ENCODE measurements at regions not wholly inside any gene's neighbourhood (a gene's known extent, or its start where the extent isn't known, plus 50 kb on each side); places are given as distances from the start of the nearest gene placed in this dataset.

DNA sequence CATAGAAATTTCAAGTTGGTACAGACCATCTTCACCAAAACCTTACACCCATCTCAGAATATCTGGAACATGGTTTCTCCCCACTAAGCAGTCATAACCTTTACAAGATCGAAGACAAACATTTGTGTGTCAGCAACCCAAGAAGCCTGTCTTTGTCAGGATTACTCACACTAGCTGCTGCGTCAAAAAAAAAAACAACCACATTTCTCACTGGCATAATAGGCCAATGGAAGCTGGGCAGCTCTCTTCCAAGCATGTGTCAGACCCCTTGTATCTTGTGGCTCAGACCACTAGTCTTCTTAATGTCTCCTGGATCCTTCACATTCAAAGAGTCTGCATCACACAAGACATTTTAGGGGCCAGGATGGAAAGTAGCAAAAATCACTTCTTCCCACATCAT is 266.9 kb upstream of the IGF1R start:
- Mint-ChIP-seq H3K4me3 (no peak overlapping the region), H3K36me3 (ENCODE audit: insufficient read depth) (peaks cover 2% of the 10 kb centered on the region), H3K27ac (ENCODE audit: low read depth) (no peak overlapping the region), H3K9me3 (peaks cover 11% of the 10 kb centered on the region), H3K27me3 (peaks cover 7% of the 10 kb centered on the region), H3K4me1 (no peaks in the 10 kb centered on the region)
- ATAC-seq (replicated peaks; ENCODE audit: extremely low read depth, poor library complexity, severe bottlenecking) (no peak), DNase-seq (ENCODE audit: low spot score in 2 of 2) (no peak)

DNA sequence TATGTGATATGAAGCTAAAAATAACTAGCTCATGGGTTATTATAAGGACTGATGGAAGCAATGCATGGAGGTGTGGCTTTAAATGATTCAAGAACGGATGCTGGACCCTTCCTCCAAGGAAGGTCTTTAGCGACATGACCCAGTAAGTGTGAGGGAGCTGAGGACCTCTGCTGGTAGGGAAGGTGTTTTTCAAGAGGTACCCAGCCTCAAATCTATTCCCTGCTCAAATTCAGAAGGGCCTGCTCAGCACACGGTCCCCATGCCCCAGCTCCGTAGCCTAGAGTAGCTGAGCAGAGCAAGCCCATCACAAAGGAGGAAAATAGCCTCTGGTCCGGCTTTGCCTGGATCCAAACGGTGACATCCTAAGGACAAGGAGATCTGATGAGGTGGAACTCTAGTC is 266.2 kb upstream of the IGF1R start:
- Mint-ChIP-seq H3K4me1 (no peaks in the 10 kb centered on the region), H3K27me3 (peaks cover 7% of the 10 kb centered on the region), H3K27ac (ENCODE audit: low read depth) (no peak overlapping the region), H3K4me3 (no peak overlapping the region), H3K9me3 (peaks cover 11% of the 10 kb centered on the region), H3K36me3 (ENCODE audit: insufficient read depth) (peaks cover 2% of the 10 kb centered on the region)
- ATAC-seq (replicated peaks; ENCODE audit: extremely low read depth, poor library complexity, severe bottlenecking) (no peak), DNase-seq (ENCODE audit: low spot score in 2 of 2) (no peak)

DNA sequence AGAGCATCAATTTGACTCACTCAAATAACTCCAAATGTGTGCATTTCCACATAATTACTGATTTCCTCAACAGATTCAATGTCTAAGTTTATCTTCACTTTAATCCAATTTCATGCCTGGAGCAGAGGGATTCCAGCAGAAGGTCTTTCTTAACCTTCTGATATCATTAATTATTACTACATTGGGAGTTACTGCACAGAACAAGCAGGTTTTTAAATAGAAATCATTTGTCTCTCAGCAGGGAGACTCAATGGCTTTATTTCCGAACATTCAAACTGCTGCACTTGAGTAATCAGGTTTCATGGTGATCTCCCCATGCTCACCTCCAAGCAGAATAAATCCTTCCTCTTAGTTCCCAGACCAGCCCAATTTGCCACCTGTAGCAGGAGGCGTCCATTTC is 264.8 kb upstream of the IGF1R start:
- ATAC-seq (replicated peaks; ENCODE audit: extremely low read depth, poor library complexity, severe bottlenecking), result no peak
- H3K4me3 Mint-ChIP-seq, result no peak overlapping the region
- H3K36me3 Mint-ChIP-seq (ENCODE audit: insufficient read depth), result peaks cover 2% of the 10 kb centered on the region
- peaks cover 7% of the 10 kb centered on the region for H3K27me3 Mint-ChIP-seq
- no peaks in the 10 kb centered on the region for H3K4me1 Mint-ChIP-seq
- DNase-seq (ENCODE audit: low spot score in 2 of 2), result no peak
- no peak overlapping the region for H3K27ac Mint-ChIP-seq (ENCODE audit: low read depth)
- H3K9me3 Mint-ChIP-seq, result peaks cover 11% of the 10 kb centered on the region

DNA sequence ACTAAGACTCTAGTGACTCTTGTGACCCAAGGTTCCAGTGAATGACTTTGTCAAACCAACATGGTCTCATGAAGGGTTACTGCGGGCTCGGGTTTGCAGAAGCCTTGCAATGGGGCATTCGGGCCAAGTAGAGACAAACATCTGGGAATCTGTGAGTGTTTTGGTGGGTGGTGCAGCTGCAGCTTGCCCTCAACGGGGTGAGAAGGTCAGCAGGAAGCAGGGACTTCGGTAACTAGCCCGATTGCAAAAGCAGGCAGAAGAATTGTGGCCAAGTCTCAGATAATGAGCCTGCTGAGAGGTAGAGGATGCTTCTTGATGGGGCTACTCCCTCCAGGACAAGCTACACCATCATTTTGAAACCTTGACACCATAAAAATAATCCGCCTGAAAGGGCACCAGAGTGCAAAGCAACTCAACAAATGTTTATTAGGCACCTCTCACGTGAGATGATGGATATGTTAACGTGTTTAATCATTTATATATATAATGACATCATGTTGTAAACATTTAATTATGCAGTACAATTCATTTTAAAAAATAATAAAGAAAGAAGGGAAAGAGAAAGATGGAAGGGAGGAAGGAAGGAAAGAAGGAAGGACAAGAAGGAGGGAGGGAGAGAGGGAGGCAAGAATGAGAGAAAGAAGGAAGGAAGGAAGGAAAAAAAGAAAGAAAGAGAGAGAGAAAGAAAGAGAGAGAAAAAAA is 263.9 kb upstream of the IGF1R start:
- peaks cover 2% of the 10 kb centered on the region for H3K36me3 Mint-ChIP-seq (ENCODE audit: insufficient read depth)
- ATAC-seq (replicated peaks; ENCODE audit: extremely low read depth, poor library complexity, severe bottlenecking) (no peak), DNase-seq (ENCODE audit: low spot score in 2 of 2) (no peak)
- H3K27ac Mint-ChIP-seq (ENCODE audit: low read depth), result no peak overlapping the region
- H3K4me1 Mint-ChIP-seq, result no peaks in the 10 kb centered on the region
- H3K9me3 Mint-ChIP-seq, result peaks cover 11% of the 10 kb centered on the region
- H3K4me3 Mint-ChIP-seq, result no peak overlapping the region
- peaks cover 14% of the 10 kb centered on the region for H3K27me3 Mint-ChIP-seq

DNA sequence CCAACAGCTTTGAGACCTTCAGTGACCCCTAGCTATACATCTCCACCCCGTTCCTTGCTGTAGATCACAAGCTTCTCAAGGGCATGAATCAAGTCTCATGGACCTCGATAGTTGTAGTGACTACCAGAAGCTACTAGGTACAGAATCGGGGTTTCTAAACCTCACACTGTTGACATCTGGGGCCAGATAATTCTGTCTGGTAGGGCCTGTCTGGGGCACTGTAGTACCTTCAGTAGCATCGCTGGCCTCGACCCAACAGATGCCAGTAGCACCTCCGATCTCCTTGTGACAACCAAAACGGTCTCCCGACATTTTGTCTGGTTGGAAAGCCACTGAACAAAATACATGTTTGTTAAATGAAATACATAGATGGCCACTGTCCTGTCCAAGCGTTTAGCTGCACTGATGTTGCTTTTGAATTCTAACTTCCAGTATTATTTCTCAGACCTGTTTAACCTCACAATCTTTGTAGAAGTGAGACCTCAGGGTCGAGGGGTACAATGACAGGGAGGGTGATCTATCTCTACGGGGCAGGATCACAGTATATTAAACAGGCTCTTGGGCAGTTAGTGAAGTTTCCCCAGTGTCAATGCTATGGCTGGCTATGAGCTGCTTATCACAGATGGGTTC is 262.5 kb upstream of the IGF1R start:
- Mint-ChIP-seq H3K4me3 (no peak overlapping the region), H3K27me3 (peaks cover 16% of the 10 kb centered on the region), H3K27ac (ENCODE audit: low read depth) (no peak overlapping the region), H3K36me3 (ENCODE audit: insufficient read depth) (no peaks in the 10 kb centered on the region), H3K4me1 (no peaks in the 10 kb centered on the region), H3K9me3 (peaks cover 11% of the 10 kb centered on the region)
- ATAC-seq (replicated peaks; ENCODE audit: extremely low read depth, poor library complexity, severe bottlenecking) (no peak), DNase-seq (ENCODE audit: low spot score in 2 of 2) (no peak)

DNA sequence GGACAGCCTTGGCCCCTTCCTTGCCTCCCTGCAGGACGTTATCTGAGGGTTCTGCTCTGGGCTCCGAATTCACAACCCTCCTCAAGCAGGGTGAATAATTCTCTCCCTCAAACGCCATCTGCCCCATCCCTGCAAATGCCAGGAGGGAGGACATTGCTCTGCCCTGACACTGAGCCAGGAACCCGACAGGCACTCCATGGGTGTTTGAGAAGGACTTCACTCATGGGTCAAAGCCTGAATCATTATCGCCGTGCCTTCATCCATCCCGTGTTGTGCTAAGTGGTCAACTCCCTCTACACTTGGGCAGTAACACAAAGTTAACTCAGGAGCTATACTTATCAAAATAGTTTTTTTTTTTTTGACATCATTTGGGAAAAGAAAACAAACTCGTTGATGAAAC is 261.8 kb upstream of the IGF1R start:
- no peak overlapping the region for H3K27ac Mint-ChIP-seq (ENCODE audit: low read depth)
- H3K9me3 Mint-ChIP-seq, result peaks cover 6% of the 10 kb centered on the region
- no peaks in the 10 kb centered on the region for H3K36me3 Mint-ChIP-seq (ENCODE audit: insufficient read depth)
- peaks cover 16% of the 10 kb centered on the region for H3K27me3 Mint-ChIP-seq
- H3K4me3 Mint-ChIP-seq, result no peak overlapping the region
- H3K4me1 Mint-ChIP-seq, result no peaks in the 10 kb centered on the region
- ATAC-seq (replicated peaks; ENCODE audit: extremely low read depth, poor library complexity, severe bottlenecking) (no peak), DNase-seq (ENCODE audit: low spot score in 2 of 2) (no peak)

DNA sequence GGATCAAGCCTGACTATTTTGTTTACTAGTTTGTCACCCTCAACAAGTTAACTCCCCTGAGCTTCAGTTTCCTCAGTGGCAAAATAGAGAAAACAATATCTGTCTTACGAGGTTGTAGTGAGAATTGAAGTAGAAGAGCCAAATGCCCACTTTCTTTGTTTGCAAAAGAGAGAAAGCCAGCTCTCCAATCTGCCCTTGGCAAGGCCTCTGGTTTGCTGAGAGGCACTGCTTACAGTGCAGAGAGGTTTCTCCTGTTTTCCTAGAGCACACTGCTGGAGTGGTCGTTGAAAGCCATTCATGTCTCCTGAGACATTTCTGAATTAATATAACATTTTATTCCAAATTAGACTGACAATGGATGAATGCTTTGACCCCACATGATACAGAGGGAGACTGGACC is 260.5 kb upstream of the IGF1R start:
- Mint-ChIP-seq H3K4me3 (no peak overlapping the region), H3K9me3 (no peaks in the 10 kb centered on the region), H3K4me1 (no peaks in the 10 kb centered on the region), H3K27ac (ENCODE audit: low read depth) (no peak overlapping the region), H3K36me3 (ENCODE audit: insufficient read depth) (no peaks in the 10 kb centered on the region), H3K27me3 (peaks cover 16% of the 10 kb centered on the region)
- ATAC-seq (replicated peaks; ENCODE audit: extremely low read depth, poor library complexity, severe bottlenecking) (no peak), DNase-seq (ENCODE audit: low spot score in 2 of 2) (no peak)

DNA sequence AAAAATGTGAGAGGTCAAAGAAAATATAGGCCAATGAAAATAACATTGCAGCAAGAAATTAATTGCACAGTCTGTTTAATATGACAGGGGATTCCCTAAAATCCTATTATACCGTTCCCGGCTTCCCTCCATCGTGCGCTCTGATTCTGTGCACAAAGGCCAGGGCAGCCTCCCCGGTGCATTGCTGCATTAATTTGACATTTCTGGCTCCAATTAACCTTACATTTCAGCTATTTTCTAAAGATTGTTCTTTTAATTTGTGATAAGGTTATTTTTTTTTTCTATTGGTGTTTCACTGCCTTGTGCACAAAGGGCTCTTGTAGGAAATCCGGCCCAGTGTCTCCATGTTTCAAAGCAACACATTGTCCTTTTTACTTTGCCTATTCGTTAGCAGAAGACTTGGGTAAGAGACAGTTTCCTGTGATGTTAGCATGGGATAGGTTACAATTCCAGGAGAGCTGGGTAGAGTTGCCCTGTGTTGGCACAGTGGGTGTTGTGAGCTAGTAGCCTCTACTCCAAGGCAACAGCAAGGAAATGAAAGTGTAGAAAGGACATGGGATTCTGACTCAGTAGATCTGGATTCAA is 257.3 kb upstream of the IGF1R start:
- no peaks in the 10 kb centered on the region for H3K4me1 Mint-ChIP-seq
- H3K9me3 Mint-ChIP-seq, result no peaks in the 10 kb centered on the region
- ATAC-seq (replicated peaks; ENCODE audit: extremely low read depth, poor library complexity, severe bottlenecking) (no peak), DNase-seq (ENCODE audit: low spot score in 2 of 2) (no peak)
- H3K27ac Mint-ChIP-seq (ENCODE audit: low read depth), result no peak overlapping the region
- no peaks in the 10 kb centered on the region for H3K36me3 Mint-ChIP-seq (ENCODE audit: insufficient read depth)
- H3K4me3 Mint-ChIP-seq, result no peak overlapping the region
- H3K27me3 Mint-ChIP-seq, result peaks cover 9% of the 10 kb centered on the region

DNA sequence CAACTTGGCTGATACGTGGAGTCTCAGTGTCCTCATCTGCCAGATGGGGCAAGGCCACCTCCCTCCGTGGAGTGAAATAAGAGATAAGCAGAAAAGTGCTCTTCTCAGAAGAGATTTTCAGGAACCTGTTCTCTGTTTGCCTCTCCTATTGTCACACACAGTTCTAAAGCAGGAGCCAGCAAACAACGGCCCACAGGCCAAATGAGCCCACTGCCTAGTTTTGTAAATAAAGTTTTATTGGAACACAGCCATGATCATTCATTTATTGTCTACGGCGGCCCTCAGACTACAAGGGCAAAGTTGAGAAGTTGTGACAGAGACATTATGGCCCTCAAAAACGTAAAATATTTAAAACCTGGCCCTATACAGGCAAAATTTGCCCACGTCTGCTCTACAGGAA is 256.8 kb upstream of the IGF1R start:
- H3K27ac Mint-ChIP-seq (ENCODE audit: low read depth), result no peak overlapping the region
- ATAC-seq (replicated peaks; ENCODE audit: extremely low read depth, poor library complexity, severe bottlenecking) (no peak), DNase-seq (ENCODE audit: low spot score in 2 of 2) (no peak)
- H3K4me1 Mint-ChIP-seq, result no peaks in the 10 kb centered on the region
- no peaks in the 10 kb centered on the region for H3K36me3 Mint-ChIP-seq (ENCODE audit: insufficient read depth)
- no peak overlapping the region for H3K4me3 Mint-ChIP-seq
- H3K9me3 Mint-ChIP-seq, result no peaks in the 10 kb centered on the region
- H3K27me3 Mint-ChIP-seq, result peaks cover 9% of the 10 kb centered on the region

DNA sequence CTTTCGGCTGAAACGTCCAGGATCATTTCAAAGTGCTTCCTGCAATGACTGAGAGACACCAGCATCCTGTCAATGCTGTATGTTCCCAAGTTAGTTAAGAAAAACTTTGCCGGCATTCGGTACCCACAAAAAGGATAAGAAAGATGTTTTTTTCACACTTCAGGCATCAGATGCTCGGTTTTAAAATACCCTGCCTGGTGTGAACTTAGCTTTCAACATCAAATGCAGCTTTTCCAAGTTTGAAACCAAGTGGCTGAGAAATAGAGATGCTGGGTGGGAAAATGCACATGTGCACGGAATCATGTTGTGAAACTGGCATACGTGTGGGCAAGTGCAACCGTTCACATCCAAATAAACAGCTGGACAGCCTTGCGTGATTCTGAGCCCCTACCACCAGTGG is 254.9 kb upstream of the IGF1R start:
- Mint-ChIP-seq H3K9me3 (peaks cover under 1% of the 10 kb centered on the region), H3K4me3 (no peak overlapping the region), H3K27me3 (peaks cover 17% of the 10 kb centered on the region), H3K27ac (ENCODE audit: low read depth) (no peak overlapping the region), H3K4me1 (no peaks in the 10 kb centered on the region), H3K36me3 (ENCODE audit: insufficient read depth) (no peaks in the 10 kb centered on the region)
- ATAC-seq (replicated peaks; ENCODE audit: extremely low read depth, poor library complexity, severe bottlenecking) (no peak), DNase-seq (ENCODE audit: low spot score in 2 of 2) (no peak)

DNA sequence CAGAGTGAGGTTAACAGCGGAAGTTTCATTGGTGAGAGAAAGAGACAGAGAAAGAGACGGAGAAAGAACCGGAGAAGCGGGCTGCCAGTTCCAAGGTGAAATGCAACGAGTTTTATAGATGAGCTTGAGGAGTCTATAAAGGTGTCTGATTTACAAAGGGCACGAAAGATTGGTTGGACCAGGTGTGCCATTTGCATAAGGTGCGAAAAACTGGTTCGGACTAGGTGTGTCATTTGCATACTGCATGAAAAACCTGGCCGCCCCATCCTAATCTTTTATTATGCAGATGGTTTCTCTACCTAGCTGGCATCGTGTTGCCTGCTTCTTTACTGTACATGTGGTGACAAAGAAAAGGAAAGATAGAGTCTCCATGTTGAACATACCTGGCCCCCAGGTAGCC is 253.8 kb upstream of the IGF1R start:
- DNase-seq (ENCODE audit: low spot score in 2 of 2), result no peak
- no peaks in the 10 kb centered on the region for H3K36me3 Mint-ChIP-seq (ENCODE audit: insufficient read depth)
- H3K27me3 Mint-ChIP-seq, result peaks cover 16% of the 10 kb centered on the region
- ATAC-seq (replicated peaks; ENCODE audit: extremely low read depth, poor library complexity, severe bottlenecking), result no peak
- H3K4me1 Mint-ChIP-seq, result no peaks in the 10 kb centered on the region
- H3K9me3 Mint-ChIP-seq, result peaks cover 5% of the 10 kb centered on the region
- no peak overlapping the region for H3K4me3 Mint-ChIP-seq
- H3K27ac Mint-ChIP-seq (ENCODE audit: low read depth), result no peak overlapping the region

DNA sequence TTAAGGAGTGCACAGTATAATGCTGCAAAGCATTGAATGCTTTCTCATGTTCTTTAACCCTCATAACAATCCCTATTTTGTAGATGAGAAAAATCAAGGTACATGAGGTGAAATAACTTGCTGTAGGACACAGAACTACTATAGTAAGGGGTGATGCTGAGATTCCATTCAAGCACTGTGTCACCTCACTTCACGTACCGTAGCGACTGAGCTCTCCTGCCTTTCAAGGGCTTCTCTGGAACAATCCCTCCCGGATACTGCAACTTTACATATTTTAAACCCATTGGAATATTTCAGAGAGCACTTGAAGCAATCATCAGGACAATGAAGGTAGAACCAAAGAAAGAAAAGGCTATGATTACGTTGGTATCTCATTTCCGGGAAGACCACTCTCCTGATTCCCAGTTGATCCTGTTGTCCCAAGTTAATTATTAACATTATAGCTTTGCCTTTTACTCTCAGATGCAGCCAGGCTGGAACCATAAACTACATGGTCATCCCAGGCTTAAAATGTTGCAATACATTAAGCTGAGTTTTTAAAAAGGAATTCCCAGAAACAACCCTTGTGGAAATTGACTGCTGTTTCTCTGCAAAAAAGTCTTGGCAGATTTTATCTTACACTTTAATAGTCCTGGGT is 252.2 kb upstream of the IGF1R start:
- ATAC-seq (replicated peaks; ENCODE audit: extremely low read depth, poor library complexity, severe bottlenecking), result no peak
- Mint-ChIP-seq H3K4me1 (no peaks in the 10 kb centered on the region), H3K27me3 (peaks cover 15% of the 10 kb centered on the region), H3K27ac (ENCODE audit: low read depth) (no peak overlapping the region), H3K9me3 (peaks cover 5% of the 10 kb centered on the region), H3K4me3 (no peak overlapping the region), H3K36me3 (ENCODE audit: insufficient read depth) (no peaks in the 10 kb centered on the region)
- DNase-seq (ENCODE audit: low spot score in 2 of 2), result no peak

DNA sequence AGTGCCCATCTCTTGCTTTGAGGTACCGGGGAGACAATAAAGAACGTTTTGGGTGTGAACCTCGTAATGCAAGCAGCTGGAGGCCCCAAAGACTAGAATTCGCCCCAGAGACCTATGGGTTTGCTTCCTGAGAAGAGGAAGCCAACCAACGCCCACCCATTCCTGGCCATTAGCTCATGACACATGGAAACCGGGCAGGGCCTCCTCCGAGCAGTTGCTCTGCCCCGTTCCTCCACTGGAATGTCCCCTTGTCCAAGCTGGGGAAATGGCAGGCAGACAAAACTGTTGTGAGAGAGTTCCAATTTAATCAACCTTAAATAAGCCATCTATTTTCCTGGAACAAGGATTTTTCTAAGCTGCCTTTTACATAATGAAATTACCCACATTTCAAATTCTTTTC is 250.9 kb upstream of the IGF1R start:
- DNase-seq (ENCODE audit: low spot score in 2 of 2) (no peak), ATAC-seq (replicated peaks; ENCODE audit: extremely low read depth, poor library complexity, severe bottlenecking) (no peak)
- Mint-ChIP-seq H3K27ac (ENCODE audit: low read depth) (no peak overlapping the region), H3K36me3 (ENCODE audit: insufficient read depth) (no peaks in the 10 kb centered on the region), H3K4me3 (no peak overlapping the region), H3K9me3 (peaks cover 5% of the 10 kb centered on the region), H3K27me3 (peaks cover 15% of the 10 kb centered on the region), H3K4me1 (no peaks in the 10 kb centered on the region)
